T-helper 17 cell (primary cell): ENCODE measurements at regions not wholly inside any gene's neighbourhood (a gene's known extent, or its start where the extent isn't known, plus 50 kb on each side); places are given as distances from the start of the nearest gene placed in this dataset.

ENCODE experiments used
- ATAC-seq: fragments of 150-1000 bp; cut with Tn5 transposase; 2 replicates; pipeline ENCODE4 v1.10.0; 2021; ENCODE audit warnings: mild to moderate bottlenecking, moderate library complexity
- DNase-seq, 3 donors: peaks; one replicate each; pipeline versions ENCODE4 v3.0.0 to v3.0.0-alpha.2; 2020 to 2021
- H3K9me3 ChIP-seq: one replicate; pipeline ENCODE4 v1.7.0; 2013; ENCODE audit warnings: low read length, mild to moderate bottlenecking; ENCODE audit not compliant: control insufficient read depth, poor library complexity, severe bottlenecking
- H3K27ac Mint-ChIP-seq: one replicate; pipeline ENCODE4 v1.8.0; 2022; ENCODE audit warnings: mild to moderate bottlenecking, moderate library complexity, mixed read lengths
- H3K27me3 Mint-ChIP-seq: one replicate; pipeline ENCODE4 v1.8.0; 2022; ENCODE audit warnings: mixed read lengths
- H3K36me3 Mint-ChIP-seq: one replicate; pipeline ENCODE4 v1.8.0; 2022; ENCODE audit warnings: low read depth, mixed read lengths
- H3K4me1 Mint-ChIP-seq: one replicate; pipeline ENCODE4 v1.8.0; 2022; ENCODE audit warnings: mild to moderate bottlenecking, mixed read lengths
- H3K4me3 Mint-ChIP-seq: one replicate; pipeline ENCODE4 v1.8.0; 2022; ENCODE audit warnings: mild to moderate bottlenecking, moderate library complexity, mixed read lengths

GRCh38 chr18:29594493-29594892 is 1417.6 kb upstream of the CDH2 start:
- H3K36me3 Mint-ChIP-seq, result no peaks in the 10 kb centered on the region
- ATAC-seq, result no peak

GRCh38 chr18:29588446-29589100 is 1411.6 kb upstream of the CDH2 start:
- no peaks in the 10 kb centered on the region for H3K4me1 Mint-ChIP-seq
- H3K27ac Mint-ChIP-seq, result no peak overlapping the region
- no peak overlapping the region for H3K4me3 Mint-ChIP-seq
- H3K27me3 Mint-ChIP-seq, result no peaks in the 10 kb centered on the region
- ATAC-seq (no peak), DNase-seq (no peak)
- no peaks in the 10 kb centered on the region for H3K9me3 ChIP-seq
- H3K36me3 Mint-ChIP-seq, result no peaks in the 10 kb centered on the region

More at GRCh38 chr18:29594493-29594892, 1417.6 kb upstream of the CDH2 start:
- H3K4me1 Mint-ChIP-seq, result no peaks in the 10 kb centered on the region
- no peak overlapping the region for H3K4me3 Mint-ChIP-seq
- DNase-seq, result no peak
- no peaks in the 10 kb centered on the region for H3K9me3 ChIP-seq
- H3K27ac Mint-ChIP-seq, result no peak overlapping the region
- no peaks in the 10 kb centered on the region for H3K27me3 Mint-ChIP-seq

GRCh38 chr18:29586210-29586609 is 1409.3 kb upstream of the CDH2 start:
- Mint-ChIP-seq H3K4me1 (no peaks in the 10 kb centered on the region), H3K27ac (no peak overlapping the region), H3K27me3 (no peaks in the 10 kb centered on the region), H3K36me3 (no peaks in the 10 kb centered on the region), H3K4me3 (no peak overlapping the region)
- ATAC-seq, result no peak
- H3K9me3 ChIP-seq, result no peaks in the 10 kb centered on the region
- no peak for DNase-seq

GRCh38 chr18:29560270-29560669 is 1383.3 kb upstream of the CDH2 start:
- peaks cover 4% of the 10 kb centered on the region for H3K9me3 ChIP-seq
- no peak overlapping the region for H3K4me3 Mint-ChIP-seq
- H3K27ac Mint-ChIP-seq, result no peak overlapping the region
- H3K36me3 Mint-ChIP-seq, result no peaks in the 10 kb centered on the region
- DNase-seq (no peak), ATAC-seq (no peak)
- no peaks in the 10 kb centered on the region for H3K4me1 Mint-ChIP-seq
- H3K27me3 Mint-ChIP-seq, result no peaks in the 10 kb centered on the region

GRCh38 chr18:29556070-29556469 is 1379.1 kb upstream of the CDH2 start:
- peaks cover 4% of the 10 kb centered on the region for H3K9me3 ChIP-seq
- ATAC-seq (no peak), DNase-seq (no peak)
- no peak overlapping the region for H3K27ac Mint-ChIP-seq
- H3K4me1 Mint-ChIP-seq, result no peaks in the 10 kb centered on the region
- H3K27me3 Mint-ChIP-seq, result no peaks in the 10 kb centered on the region
- no peaks in the 10 kb centered on the region for H3K36me3 Mint-ChIP-seq
- no peak overlapping the region for H3K4me3 Mint-ChIP-seq

- no peaks in the 10 kb centered on the region for H3K9me3 ChIP-seq
- DNase-seq (no peak), ATAC-seq (no peak)
- H3K4me3 Mint-ChIP-seq, result no peak overlapping the region
- no peaks in the 10 kb centered on the region for H3K36me3 Mint-ChIP-seq
- no peaks in the 10 kb centered on the region for H3K4me1 Mint-ChIP-seq
- H3K27ac Mint-ChIP-seq, result no peak overlapping the region
- H3K27me3 Mint-ChIP-seq, result no peaks in the 10 kb centered on the region
Observed at GRCh38 chr18:29549759-29550158, 1372.8 kb upstream of the CDH2 start.

GRCh38 chr18:29547626-29548025 is 1370.7 kb upstream of the CDH2 start:
- ATAC-seq, result no peak

GRCh38 chr18:29540548-29540947 is 1363.6 kb upstream of the CDH2 start:
- Mint-ChIP-seq H3K27me3 (no peaks in the 10 kb centered on the region), H3K27ac (no peak overlapping the region), H3K4me1 (no peaks in the 10 kb centered on the region), H3K4me3 (no peak overlapping the region), H3K36me3 (no peaks in the 10 kb centered on the region)
- H3K9me3 ChIP-seq, result no peaks in the 10 kb centered on the region
- no peak for DNase-seq
- no peak for ATAC-seq

More at GRCh38 chr18:29547626-29548025, 1370.7 kb upstream of the CDH2 start:
- no peak for DNase-seq
- no peaks in the 10 kb centered on the region for H3K9me3 ChIP-seq
- H3K4me1 Mint-ChIP-seq, result no peaks in the 10 kb centered on the region
- no peaks in the 10 kb centered on the region for H3K36me3 Mint-ChIP-seq
- no peak overlapping the region for H3K27ac Mint-ChIP-seq
- H3K4me3 Mint-ChIP-seq, result no peak overlapping the region
- no peaks in the 10 kb centered on the region for H3K27me3 Mint-ChIP-seq

- Mint-ChIP-seq H3K27me3 (no peaks in the 10 kb centered on the region), H3K36me3 (no peaks in the 10 kb centered on the region), H3K4me1 (no peaks in the 10 kb centered on the region), H3K4me3 (no peak overlapping the region), H3K27ac (no peak overlapping the region)
- no peaks in the 10 kb centered on the region for H3K9me3 ChIP-seq
- ATAC-seq (no peak), DNase-seq (no peak)
Observed at GRCh38 chr18:29531746-29532145, 1354.8 kb upstream of the CDH2 start.

GRCh38 chr18:29523371-29523770 is 1346.4 kb upstream of the CDH2 start:
- H3K4me1 Mint-ChIP-seq, result no peaks in the 10 kb centered on the region
- H3K27ac Mint-ChIP-seq, result no peak overlapping the region
- H3K36me3 Mint-ChIP-seq, result no peaks in the 10 kb centered on the region

GRCh38 chr18:29512761-29513160 is 1335.8 kb upstream of the CDH2 start:
- H3K9me3 ChIP-seq, result no peaks in the 10 kb centered on the region
- no peak overlapping the region for H3K27ac Mint-ChIP-seq
- no peak overlapping the region for H3K4me3 Mint-ChIP-seq
- no peak for DNase-seq
- no peaks in the 10 kb centered on the region for H3K36me3 Mint-ChIP-seq
- H3K27me3 Mint-ChIP-seq, result no peaks in the 10 kb centered on the region
- ATAC-seq, result no peak
- no peaks in the 10 kb centered on the region for H3K4me1 Mint-ChIP-seq

More at GRCh38 chr18:29523371-29523770, 1346.4 kb upstream of the CDH2 start:
- H3K4me3 Mint-ChIP-seq, result no peak overlapping the region
- DNase-seq (no peak), ATAC-seq (no peak)
- no peaks in the 10 kb centered on the region for H3K27me3 Mint-ChIP-seq
- H3K9me3 ChIP-seq, result no peaks in the 10 kb centered on the region

- no peaks in the 10 kb centered on the region for H3K9me3 ChIP-seq
- ATAC-seq (no peak), DNase-seq (no peak)
- Mint-ChIP-seq H3K27me3 (no peaks in the 10 kb centered on the region), H3K36me3 (no peaks in the 10 kb centered on the region), H3K4me3 (no peak overlapping the region), H3K27ac (no peak overlapping the region), H3K4me1 (no peaks in the 10 kb centered on the region)
Observed at GRCh38 chr18:29512203-29512602, 1335.3 kb upstream of the CDH2 start.

GRCh38 chr18:29501952-29502351 is 1325.0 kb upstream of the CDH2 start:
- Mint-ChIP-seq H3K36me3 (no peaks in the 10 kb centered on the region), H3K4me1 (no peaks in the 10 kb centered on the region), H3K4me3 (no peak overlapping the region), H3K27me3 (no peaks in the 10 kb centered on the region), H3K27ac (no peak overlapping the region)
- no peak for DNase-seq
- ATAC-seq, result no peak
- peaks cover 3% of the 10 kb centered on the region for H3K9me3 ChIP-seq

- Mint-ChIP-seq H3K4me1 (no peaks in the 10 kb centered on the region), H3K27me3 (no peaks in the 10 kb centered on the region), H3K36me3 (no peaks in the 10 kb centered on the region), H3K4me3 (no peak overlapping the region), H3K27ac (no peak overlapping the region)
- peaks cover 3% of the 10 kb centered on the region for H3K9me3 ChIP-seq
- ATAC-seq, result no peak
- no peak for DNase-seq
Observed at GRCh38 chr18:29496152-29496680, 1319.3 kb upstream of the CDH2 start.
